Keratinocyte (primary cell): ENCODE measurements at regions not wholly inside any gene's neighbourhood (a gene's known extent, or its start where the extent isn't known, plus 50 kb on each side); places are given as distances from the start of the nearest gene placed in this dataset.

ENCODE experiments used
- CTCF ChIP-seq, 3 experiments: IDR thresholded peaks in 1 of 3; conservative IDR thresholded peaks in 1 of 3; optimal IDR thresholded peaks in 1 of 3; 2 replicates in 2 of 3; 3 replicates in 1 of 3; pipeline versions ENCODE3 to v1.5.1; 2011; ENCODE audit warnings: low read length in 3 of 3, mild to moderate bottlenecking in 3 of 3, moderate library complexity in 2 of 3, control low read depth in 1 of 3, inconsistent platforms in 1 of 3; ENCODE audit not compliant: insufficient read depth in 2 of 3; ENCODE audit errors: extremely low read depth in 1 of 3
- EZH2 ChIP-seq: IDR thresholded peaks from one replicate; pipeline ENCODE4 v1.6.1; 2012; ENCODE audit warnings: inconsistent platforms, mild to moderate bottlenecking, low read length, moderate library complexity

DNA sequence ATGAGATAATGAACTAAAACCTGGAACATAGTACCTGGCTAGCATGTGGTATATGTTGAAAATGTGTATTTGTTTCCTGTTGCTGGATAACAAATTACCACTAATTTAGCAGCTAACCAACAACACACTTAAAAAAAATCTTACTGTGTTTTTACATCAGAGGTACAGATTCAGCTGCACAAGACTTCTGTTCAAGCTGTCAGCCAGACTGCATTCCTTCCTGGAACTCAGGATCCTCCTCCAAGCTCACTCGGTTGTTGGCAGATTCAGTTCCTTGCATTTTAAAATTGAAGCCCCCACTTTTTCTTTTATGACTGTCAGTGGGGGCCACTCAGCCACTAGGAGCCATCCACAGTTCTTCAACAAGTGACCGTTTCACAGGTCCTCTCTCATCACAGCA lies 246.9 kb upstream of the DACH1 start:
- TF ChIP-seq CTCF (optimal IDR thresholded peaks at IDR 0.05 in 1 of 3, IDR thresholded peaks at IDR 0.05 in 1 of 3, conservative IDR thresholded peaks at IDR 0.05 in 1 of 3; ENCODE audit: extremely low read depth in 1 of 3, insufficient read depth in 2 of 3, low read length in 3 of 3), result no peak
- TF ChIP-seq EZH2, result no peak
